Fibroblast of lung (primary cell): ENCODE measurements at regions not wholly inside any gene's neighbourhood (a gene's known extent, or its start where the extent isn't known, plus 50 kb on each side); places are given as distances from the start of the nearest gene placed in this dataset.

Experiments used
- DNase-seq, 2 donors: peaks; one replicate each; pipeline versions ENCODE4 v3.0.0 to v3.0.0-alpha.2; 2010; ENCODE audit warnings: low read depth in 2 of 2
- H2AFZ ChIP-seq: 2 replicates; pipeline ENCODE4 v1.5.1; 2012; ENCODE audit warnings: low read length, control low read depth, inconsistent platforms
- H3K27ac ChIP-seq: 2 replicates; pipeline ENCODE4 v1.5.1; 2011; ENCODE audit warnings: low read length, control low read depth; ENCODE audit not compliant: insufficient read depth
- H3K27me3 ChIP-seq: 2 replicates; pipeline ENCODE4 v1.5.1; 2011; ENCODE audit warnings: mild to moderate bottlenecking, low read length; ENCODE audit not compliant: control insufficient read depth, insufficient read depth
- H3K36me3 ChIP-seq: 2 replicates; pipeline ENCODE4 v1.5.1; 2011; ENCODE audit warnings: low read length; ENCODE audit not compliant: control insufficient read depth, insufficient read depth
- H3K4me1 ChIP-seq: 2 replicates; pipeline ENCODE4 v1.5.1; 2011; ENCODE audit warnings: low read length; ENCODE audit not compliant: control insufficient read depth, insufficient read depth; ENCODE audit errors: extremely low read depth
- H3K4me2 ChIP-seq: 2 replicates; pipeline ENCODE4 v1.5.1; 2011; ENCODE audit warnings: low read length, control low read depth; ENCODE audit not compliant: insufficient read depth; ENCODE audit errors: extremely low read depth
- H3K4me3 ChIP-seq, 4 experiments: fragments of 200-600 bp in 1 of 4; sonication (generic) in 1 of 4; replicated peaks in 1 of 4; 2 replicates each; pipeline ENCODE4 v1.5.1; 2011 to 2016; ENCODE audit warnings: low read length in 4 of 4, low read depth in 3 of 4, mild to moderate bottlenecking in 3 of 4, control low read depth in 2 of 4, inconsistent platforms in 1 of 4, mixed read lengths in 1 of 4; ENCODE audit not compliant: insufficient read depth in 1 of 4; ENCODE audit errors: control extremely low read depth in 1 of 4
- H3K79me2 ChIP-seq: 2 replicates; pipeline ENCODE4 v1.5.1; 2012; ENCODE audit warnings: mild to moderate bottlenecking, low read length, inconsistent platforms; ENCODE audit not compliant: control insufficient read depth, insufficient read depth
- H3K9ac ChIP-seq: 2 replicates; pipeline ENCODE4 v1.5.1; 2011; ENCODE audit warnings: mild to moderate bottlenecking, low read length, control low read depth; ENCODE audit not compliant: insufficient read depth
- H3K9me3 ChIP-seq: 2 replicates; pipeline ENCODE4 v1.5.1; 2012; ENCODE audit warnings: low read depth, low read length; ENCODE audit not compliant: control insufficient read depth, insufficient read depth
- H4K20me1 ChIP-seq: 2 replicates; pipeline ENCODE4 v1.5.1; 2011; ENCODE audit warnings: low read length; ENCODE audit not compliant: control insufficient read depth, insufficient read depth; ENCODE audit errors: extremely low read depth
- CTCF ChIP-seq, 2 donors: IDR thresholded peaks in 1 of 2; conservative IDR thresholded peaks in 1 of 2; 1 replicate in 1 of 2; 2 replicates in 1 of 2; pipeline ENCODE4 v1.5.1; 2011 to 2012; ENCODE audit warnings: low read length in 2 of 2, control low read depth in 1 of 2, inconsistent platforms in 1 of 2, low read depth in 1 of 2, mild to moderate bottlenecking in 1 of 2
- EZH2 ChIP-seq: IDR thresholded peaks from 2 replicates; pipeline ENCODE4 v1.5.1; 2012; ENCODE audit warnings: low read length, control low read depth, mild to moderate bottlenecking; ENCODE audit errors: missing control alignments

- no peaks in the 10 kb centered on the region for H3K27me3 ChIP-seq
- no peaks in the 10 kb centered on the region for H3K9me3 ChIP-seq
- no peaks in the 10 kb centered on the region for H3K36me3 ChIP-seq
- no peak for TF ChIP-seq CTCF (conservative IDR thresholded peaks at IDR 0.05 in 1 of 2, IDR thresholded peaks at IDR 0.05 in 1 of 2; ENCODE audit: low read depth in 1 of 2, low read length in 2 of 2)
- DNase-seq: no peak
- H3K27ac ChIP-seq: no peak overlapping the region
- H3K4me2 ChIP-seq: no peak overlapping the region
- no peak overlapping the region for H3K4me3 ChIP-seq
- no peaks in the 10 kb centered on the region for H3K79me2 ChIP-seq
- no peaks in the 10 kb centered on the region for H3K4me1 ChIP-seq
- H2AFZ ChIP-seq: no peak overlapping the region
- no peaks in the 10 kb centered on the region for H4K20me1 ChIP-seq
- H3K9ac ChIP-seq: no peak overlapping the region
Observed at GRCh38 chr4:146108756-146109155, 66.8 kb upstream of the LSM6 start.

GRCh38 chr4:146107587-146108240 is 67.8 kb upstream of the LSM6 start:
- Histone ChIP-seq H3K9ac (no peak overlapping the region), H3K79me2 (no peaks in the 10 kb centered on the region), H3K9me3 (no peaks in the 10 kb centered on the region), H3K4me1 (no peaks in the 10 kb centered on the region), H4K20me1 (no peaks in the 10 kb centered on the region), H3K36me3 (no peaks in the 10 kb centered on the region), H3K27ac (no peak overlapping the region), H3K4me3 (no peak overlapping the region), H2AFZ (no peak overlapping the region), H3K27me3 (no peaks in the 10 kb centered on the region), H3K4me2 (no peak overlapping the region)
- no peak for DNase-seq
- no peak for TF ChIP-seq CTCF (conservative IDR thresholded peaks at IDR 0.05 in 1 of 2, IDR thresholded peaks at IDR 0.05 in 1 of 2; ENCODE audit: low read depth in 1 of 2, low read length in 2 of 2)

GRCh38 chr4:146105464-146105863 is 70.1 kb upstream of the LSM6 start:
- Histone ChIP-seq H3K27ac (no peak overlapping the region), H3K4me2 (no peak overlapping the region), H3K79me2 (no peaks in the 10 kb centered on the region), H3K27me3 (no peaks in the 10 kb centered on the region), H3K36me3 (no peaks in the 10 kb centered on the region), H3K9me3 (no peaks in the 10 kb centered on the region), H3K9ac (no peak overlapping the region), H3K4me3 (no peak overlapping the region), H2AFZ (no peak overlapping the region), H4K20me1 (no peaks in the 10 kb centered on the region), H3K4me1 (no peaks in the 10 kb centered on the region)
- no peak for DNase-seq
- TF ChIP-seq EZH2: no peak
